GM04504 (cell line): ENCODE measurements at regions not wholly inside any gene's neighbourhood (a gene's known extent, or its start where the extent isn't known, plus 50 kb on each side); places are given as distances from the start of the nearest gene placed in this dataset.
"Not testable (repeated sequence)": the region's sequence is repeated elsewhere in the genome, so short reads cannot be mapped to it uniquely, and the experiment has no call there.

Experiments
- DNase-seq: peaks from one replicate; pipeline ENCODE4 v3.0.0-alpha.2; 2012; ENCODE audit warnings: low read depth

- no peak for DNase-seq
These were observed 222.6 kb upstream of the ST6GAL2 start for GRCh38 chr2:107108556-107108955.

GRCh38 chr2:107111623-107112022 lies 225.7 kb upstream of the ST6GAL2 start:
- no peak for DNase-seq

DNA sequence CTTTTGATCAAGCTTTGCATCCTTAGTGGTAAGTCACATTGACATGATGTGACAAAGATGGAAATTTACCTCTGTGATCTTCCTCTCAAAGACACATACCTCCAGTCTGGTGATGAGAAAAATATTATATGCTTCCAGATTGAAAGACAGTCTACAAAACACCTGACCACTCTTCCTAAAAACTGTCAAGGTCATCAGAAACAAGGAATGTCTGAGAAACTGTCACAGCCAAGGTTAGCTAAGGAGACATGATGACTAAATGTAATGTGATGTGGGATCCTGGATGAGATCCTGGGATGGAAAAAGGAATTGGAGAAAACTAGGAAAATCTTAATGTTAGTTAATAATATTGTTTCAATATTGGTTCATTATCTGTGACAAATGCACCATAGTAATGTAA lies 226.6 kb upstream of the ST6GAL2 start:
- no peak for DNase-seq

DNA sequence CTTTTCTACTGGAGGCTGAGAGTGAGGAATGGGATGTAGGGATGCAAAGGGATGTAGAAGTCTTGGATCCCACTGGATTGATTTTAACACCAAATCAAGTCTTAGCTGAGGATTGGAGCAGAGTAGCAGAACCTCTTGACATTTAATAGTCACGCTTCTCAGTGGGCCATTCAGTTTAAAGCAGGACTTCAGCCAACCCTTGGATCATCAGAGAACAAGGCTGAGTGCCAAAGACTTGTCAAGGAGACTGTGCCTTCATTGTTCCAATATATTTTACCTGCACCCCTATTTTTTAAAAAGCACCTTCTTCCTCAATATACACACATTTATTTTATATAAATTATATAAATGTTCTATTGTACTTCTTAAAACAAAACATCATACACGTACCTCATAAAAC lies 242.4 kb upstream of the ST6GAL2 start:
- no peak for DNase-seq

- DNase-seq: no peak
These were observed 246.1 kb upstream of the ST6GAL2 start for GRCh38 chr2:107132070-107132469.

GRCh38 chr2:107132746-107133145 lies 246.8 kb upstream of the ST6GAL2 start:
- no peak for DNase-seq

DNA sequence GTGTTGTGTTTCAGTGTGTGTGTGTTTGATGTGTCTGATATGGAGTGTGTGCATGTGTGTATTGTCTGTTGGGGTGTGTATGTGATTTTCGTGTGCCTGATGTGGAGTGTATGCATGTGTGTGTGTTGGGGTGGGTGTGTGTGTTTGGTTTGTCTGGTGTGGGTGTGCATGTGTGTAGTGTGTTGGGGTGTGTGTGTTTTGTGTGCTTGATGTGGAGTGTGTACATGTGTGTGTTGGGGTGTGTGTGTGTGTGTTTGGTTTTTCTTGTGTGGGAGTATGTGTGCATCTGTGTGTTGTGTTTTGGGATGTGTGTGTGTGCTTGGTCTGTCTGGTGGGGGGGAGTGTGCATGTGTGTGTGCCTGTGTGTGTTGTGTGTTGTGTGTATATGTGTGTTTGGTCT lies 247.4 kb upstream of the ST6GAL2 start:
- no peak for DNase-seq

GRCh38 chr2:107136733-107137132 lies 250.8 kb upstream of the ST6GAL2 start:
- DNase-seq: no peak

- DNase-seq: no peak
These were observed 251.7 kb upstream of the ST6GAL2 start for GRCh38 chr2:107137706-107138105.

- DNase-seq: no peak
These were observed 260.2 kb upstream of the ST6GAL2 start for GRCh38 chr2:107146181-107146580.

DNA sequence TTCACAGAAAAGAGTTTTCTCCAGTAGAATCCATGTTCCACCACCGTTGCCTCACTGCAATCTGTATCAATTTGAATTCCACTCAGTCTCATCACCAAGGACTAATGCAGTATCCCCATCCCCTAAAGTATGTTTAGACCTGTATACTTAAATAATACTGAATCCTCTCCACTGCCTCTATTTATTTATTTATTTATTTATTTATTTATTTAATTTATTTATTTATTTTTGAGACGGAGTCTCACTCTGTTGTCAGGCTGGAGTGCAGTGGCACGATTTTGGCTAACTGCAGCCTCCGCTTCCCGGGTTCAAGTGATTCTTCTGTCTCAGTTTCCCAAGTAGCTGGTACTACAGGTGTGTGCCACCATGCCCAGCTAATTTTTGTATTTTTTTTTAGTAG lies 260.7 kb upstream of the ST6GAL2 start:
- DNase-seq: not testable (repeated sequence)

- no peak for DNase-seq
These were observed 262.1 kb upstream of the ST6GAL2 start for GRCh38 chr2:107148055-107148454.

GRCh38 chr2:107148496-107148895 lies 262.5 kb upstream of the ST6GAL2 start:
- DNase-seq: no peak

DNA sequence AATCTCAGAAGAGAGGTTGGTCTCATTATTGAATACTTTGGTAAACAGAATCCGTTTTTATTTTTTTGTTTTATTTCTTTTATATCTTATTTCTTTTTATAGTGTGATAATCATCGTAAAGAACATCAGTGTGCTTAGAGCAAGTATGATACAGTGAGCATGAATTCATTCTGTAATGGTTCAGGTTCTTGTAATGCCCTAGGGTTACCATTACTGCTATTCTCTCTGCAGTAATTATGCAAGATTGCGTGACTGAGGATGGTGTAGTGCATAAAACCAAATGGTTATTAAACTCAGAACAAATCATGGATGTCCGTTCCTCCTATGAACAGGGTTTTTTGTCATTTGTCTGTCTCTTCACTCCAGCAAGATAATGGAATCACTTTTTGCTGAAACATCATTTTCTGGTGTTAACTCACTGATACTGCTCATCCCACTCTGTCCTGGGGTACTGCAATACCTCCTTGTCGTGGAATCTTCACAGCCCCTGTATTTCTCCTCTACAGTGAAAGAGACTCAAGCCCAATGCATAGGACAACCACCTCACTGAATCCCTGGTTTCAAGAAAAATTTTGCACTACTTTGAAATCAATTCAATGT lies 274.8 kb upstream of the ST6GAL2 start:
- DNase-seq: no peak

- no peak for DNase-seq
These were observed 282.2 kb upstream of the ST6GAL2 start for GRCh38 chr2:107168141-107168540.

- DNase-seq: no peak
These were observed 288.2 kb upstream of the ST6GAL2 start for GRCh38 chr2:107174171-107174570.

GRCh38 chr2:107182981-107183380 lies 297.0 kb upstream of the ST6GAL2 start:
- DNase-seq: no peak

DNA sequence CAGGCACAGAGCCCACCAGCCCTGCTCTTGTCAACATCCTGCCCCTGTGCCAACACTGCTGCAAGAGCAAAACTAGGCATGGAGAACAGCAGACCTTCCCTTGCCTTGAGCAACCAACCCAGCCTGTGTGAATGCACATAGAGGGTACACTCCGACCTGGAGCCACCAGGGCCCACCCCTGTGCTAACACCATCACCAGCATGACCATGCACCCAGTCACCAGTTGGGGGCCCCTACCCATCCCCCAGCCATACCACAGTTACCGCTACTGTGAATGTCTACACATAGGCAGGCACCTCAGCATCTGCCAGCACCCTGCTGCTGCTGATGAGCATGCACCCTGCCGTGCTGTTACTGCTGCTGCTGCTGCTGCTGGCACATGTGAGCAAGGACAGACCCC lies 301.9 kb upstream of the ST6GAL2 start:
- no peak for DNase-seq

GRCh38 chr2:107195631-107196030 lies 309.7 kb upstream of the ST6GAL2 start:
- DNase-seq: no peak

GRCh38 chr2:107197594-107198294 lies 311.8 kb upstream of the ST6GAL2 start:
- no peak for DNase-seq

DNA sequence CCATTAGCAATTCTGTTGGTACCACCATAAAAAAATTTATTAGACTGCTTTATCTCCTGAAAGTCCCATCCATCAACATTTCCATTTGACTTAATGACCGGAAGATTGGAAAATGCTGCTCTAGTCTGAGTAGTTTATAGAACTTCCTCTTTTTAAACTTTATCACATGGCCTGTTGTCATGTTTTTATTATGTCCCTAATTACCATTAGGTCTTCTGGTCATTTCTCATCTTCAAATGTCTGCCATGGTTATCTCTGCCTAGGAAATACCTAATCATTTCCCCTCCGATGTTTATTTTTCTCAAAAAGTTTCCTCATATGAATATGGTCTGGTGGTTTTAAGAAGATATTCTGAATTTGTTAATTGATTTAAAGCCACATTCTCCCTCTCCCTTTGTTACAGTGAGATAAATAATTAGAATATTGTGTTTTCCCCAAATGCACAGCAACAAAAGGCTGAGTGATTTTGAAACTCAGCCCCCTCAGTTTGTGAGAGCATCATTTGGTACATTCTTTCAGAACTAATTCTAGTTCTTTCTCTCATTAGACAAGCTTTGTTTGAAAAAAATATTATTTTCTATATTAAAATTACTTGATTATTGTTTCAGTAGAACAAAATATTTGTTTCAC lies 317.1 kb upstream of the ST6GAL2 start:
- no peak for DNase-seq

DNA sequence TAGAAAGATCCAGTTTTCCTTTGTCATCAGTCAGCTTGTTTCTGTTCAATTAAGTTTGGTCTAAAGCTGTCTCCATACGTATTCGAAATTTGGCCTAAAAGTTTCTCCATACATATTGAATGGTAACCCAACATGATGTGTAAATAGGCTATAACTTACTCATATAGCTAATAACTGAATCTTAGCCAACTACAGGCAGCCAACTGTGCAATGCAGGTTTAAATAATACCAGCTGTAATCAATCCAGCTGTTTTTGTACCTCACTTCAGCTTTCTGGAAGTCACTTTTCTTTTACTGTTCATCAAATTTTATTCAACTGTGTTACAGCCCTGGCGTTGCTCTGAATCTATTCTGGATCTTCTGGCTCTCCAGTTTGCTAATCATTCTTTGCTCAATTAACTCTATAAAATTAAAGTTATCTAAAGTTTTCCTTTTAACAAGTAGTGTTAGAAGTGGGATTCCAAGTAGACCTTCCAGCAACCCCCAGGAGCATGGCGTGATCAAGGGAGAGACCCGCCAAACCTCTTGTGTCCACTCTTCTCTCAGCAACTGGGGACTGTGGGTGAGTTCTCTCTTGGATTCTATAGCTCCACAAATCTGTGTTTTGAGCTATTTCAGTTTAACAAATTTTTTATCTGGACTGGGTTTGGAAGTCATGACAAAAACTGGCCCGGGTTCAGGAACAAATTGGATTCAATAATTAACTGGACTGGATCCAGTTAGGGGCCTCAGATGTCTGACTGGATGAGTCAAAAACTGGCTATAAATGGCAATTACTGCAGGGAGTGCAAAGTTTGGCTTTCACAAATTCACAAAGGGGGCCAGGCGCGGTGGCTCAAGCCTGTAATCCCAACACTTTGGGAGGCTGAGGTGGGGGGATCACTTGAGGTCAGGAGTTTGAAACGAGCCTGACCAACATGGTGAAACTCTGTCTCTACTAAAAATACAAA lies 329.7 kb upstream of the ST6GAL2 start:
- DNase-seq: no peak
